Activated CD8-positive, alpha-beta T cell treated with anti-CD3 and anti-CD28 coated beads for 36 hours (primary cell): ENCODE measurements at regions not wholly inside any gene's neighbourhood (a gene's known extent, or its start where the extent isn't known, plus 50 kb on each side); places are given as distances from the start of the nearest gene placed in this dataset.

Source experiments
- ATAC-seq: fragments of 200-7000 bp; cut with Tn5 transposase; one replicate; pipeline ENCODE4 v1.10.0; 2021; ENCODE audit warnings: mild to moderate bottlenecking, moderate library complexity
- CTCF ChIA-PET: fragments of 350-600 bp; sonication (Branson Sonifier 250); formaldehyde crosslinking; loops from one replicate; lab custom pipeline; 2021; ENCODE audit warnings: antibody characterized with exemption; lab: Charles Lee
- POLR2A ChIA-PET: fragments of 350-600 bp; sonication (Branson Sonifier 250); formaldehyde crosslinking; loops from one replicate; lab custom pipeline; 2021; ENCODE audit warnings: antibody characterized with exemption; lab: Charles Lee
- DNase-seq: peaks from one replicate; pipeline ENCODE4 v3.0.0-alpha.2; 2020
- H3K27ac Mint-ChIP-seq: one replicate; pipeline ENCODE4 v1.8.0; 2021; ENCODE audit warnings: mild to moderate bottlenecking, mixed read lengths
- H3K27me3 Mint-ChIP-seq: one replicate; pipeline ENCODE4 v1.8.0; 2021; ENCODE audit warnings: mixed read lengths
- H3K36me3 Mint-ChIP-seq: one replicate; pipeline ENCODE4 v1.8.0; 2021; ENCODE audit warnings: low read depth, mixed read lengths
- H3K4me1 Mint-ChIP-seq: one replicate; pipeline ENCODE4 v1.8.0; 2021; ENCODE audit warnings: low read depth, mixed read lengths
- H3K4me3 Mint-ChIP-seq: one replicate; pipeline ENCODE4 v1.8.0; 2021; ENCODE audit warnings: mild to moderate bottlenecking, moderate library complexity, mixed read lengths
- H3K9me3 Mint-ChIP-seq: one replicate; pipeline ENCODE4 v1.8.0; 2021; ENCODE audit warnings: mixed read lengths
- CTCF ChIP-seq: fragments of 200-600 bp; IDR thresholded peaks from one replicate; pipeline ENCODE4 v1.8.0; 2022; ENCODE audit warnings: antibody characterized with exemption, mild to moderate bottlenecking
- intact Hi-C: fragments of 100-400 bp; cut with micrococcal nuclease; formaldehyde crosslinking; loops from one replicate; pipeline ENCODE4 v1.10.0; 2022

- TF ChIP-seq CTCF: no peak
- POLR2A ChIA-PET: no interaction called here
- H3K4me1 Mint-ChIP-seq: no peaks in the 10 kb centered on the region
Observed at GRCh38 chr1:214107322-214108096, 119.7 kb downstream of the PROX1 start.

GRCh38 chr1:214108097-214108446 lies 120.3 kb downstream of the PROX1 start:
- CTCF ChIA-PET: no interaction called here
- intact Hi-C loops: no loop called here
- POLR2A ChIA-PET: no interaction called here
- Mint-ChIP-seq H3K27ac (no peak overlapping the region), H3K9me3 (no peaks in the 10 kb centered on the region), H3K27me3 (peaks cover 5% of the 10 kb centered on the region), H3K4me3 (no peak overlapping the region), H3K4me1 (no peaks in the 10 kb centered on the region), H3K36me3 (no peaks in the 10 kb centered on the region)
- ATAC-seq (no peak), DNase-seq (no peak)
- TF ChIP-seq CTCF: no peak

More at GRCh38 chr1:214107322-214108096, 119.7 kb downstream of the PROX1 start:
- H3K4me3 Mint-ChIP-seq: no peak overlapping the region
- H3K27me3 Mint-ChIP-seq: peaks cover 5% of the 10 kb centered on the region
- DNase-seq: no peak
- intact Hi-C loops: no loop called here
- H3K27ac Mint-ChIP-seq: no peak overlapping the region
- ATAC-seq: no peak
- no peaks in the 10 kb centered on the region for H3K9me3 Mint-ChIP-seq
- CTCF ChIA-PET: no interaction called here
- no peaks in the 10 kb centered on the region for H3K36me3 Mint-ChIP-seq

- Mint-ChIP-seq H3K27ac (no peak overlapping the region), H3K4me1 (no peaks in the 10 kb centered on the region), H3K9me3 (no peaks in the 10 kb centered on the region), H3K4me3 (no peak overlapping the region), H3K36me3 (no peaks in the 10 kb centered on the region), H3K27me3 (peaks cover 2% of the 10 kb centered on the region)
- no peak for TF ChIP-seq CTCF
- intact Hi-C loops: no loop called here
- ChIA-PET POLR2A (no interaction called here), CTCF (no interaction called here)
- ATAC-seq (no peak), DNase-seq (no peak)
Observed at GRCh38 chr1:214111796-214112195, 124.0 kb downstream of the PROX1 start.

- no peaks in the 10 kb centered on the region for H3K27me3 Mint-ChIP-seq
- POLR2A ChIA-PET: no interaction called here
- no peak for TF ChIP-seq CTCF
- no peak overlapping the region for H3K4me3 Mint-ChIP-seq
- H3K9me3 Mint-ChIP-seq: peaks cover 10% of the 10 kb centered on the region
- no peak for DNase-seq
- H3K4me1 Mint-ChIP-seq: no peaks in the 10 kb centered on the region
- CTCF ChIA-PET: no interaction called here
- no peak for ATAC-seq
- peaks cover 1% of the 10 kb centered on the region for H3K36me3 Mint-ChIP-seq
- intact Hi-C loops: no loop called here
- no peak overlapping the region for H3K27ac Mint-ChIP-seq
Observed at GRCh38 chr1:214116258-214116657, 128.5 kb downstream of the PROX1 start.

GRCh38 chr1:214117780-214118179 lies 130.0 kb downstream of the PROX1 start:
- ChIA-PET CTCF (no interaction called here), POLR2A (no interaction called here)
- Mint-ChIP-seq H3K4me1 (no peaks in the 10 kb centered on the region), H3K4me3 (no peak overlapping the region), H3K36me3 (peaks cover 1% of the 10 kb centered on the region), H3K27me3 (no peaks in the 10 kb centered on the region), H3K9me3 (peaks cover 10% of the 10 kb centered on the region), H3K27ac (no peak overlapping the region)
- DNase-seq (no peak), ATAC-seq (no peak)
- no peak for TF ChIP-seq CTCF
- intact Hi-C loops: no loop called here
